IPS-18a (cell line): ENCODE measurements at regions not wholly inside any gene's neighbourhood (a gene's known extent, or its start where the extent isn't known, plus 50 kb on each side); places are given as distances from the start of the nearest gene placed in this dataset.

ENCODE experiments used
- H3K27ac ChIP-seq: one replicate; pipeline ENCODE4 v1.5.1; 2013; ENCODE audit warnings: low read length
- H3K27me3 ChIP-seq: one replicate; pipeline ENCODE4 v1.6.1; 2013; ENCODE audit warnings: mild to moderate bottlenecking, low read length; ENCODE audit not compliant: control insufficient read depth, insufficient read depth
- H3K36me3 ChIP-seq: one replicate; pipeline ENCODE4 v1.6.1; 2013; ENCODE audit warnings: low read depth, low read length; ENCODE audit not compliant: control insufficient read depth
- H3K4me1 ChIP-seq: one replicate; pipeline ENCODE4 v1.6.1; 2013; ENCODE audit warnings: low read depth, low read length; ENCODE audit not compliant: control insufficient read depth
- H3K4me3 ChIP-seq: one replicate; pipeline ENCODE4 v1.5.1; 2013; ENCODE audit warnings: low read length
- H3K9ac ChIP-seq: one replicate; pipeline ENCODE4 v1.6.1; 2013; ENCODE audit warnings: mild to moderate bottlenecking, low read length, moderate library complexity
- H3K9me3 ChIP-seq: one replicate; pipeline ENCODE4 v1.6.1; 2013; ENCODE audit warnings: low read depth, low read length; ENCODE audit not compliant: control insufficient read depth

GRCh38 chr18:30386624-30387023 is 655.9 kb downstream of the DSC3 start:
- Histone ChIP-seq H3K4me3 (no peak overlapping the region), H3K9ac (no peak overlapping the region), H3K27ac (no peak overlapping the region), H3K4me1 (peaks cover 7% of the 10 kb centered on the region), H3K36me3 (no peaks in the 10 kb centered on the region), H3K27me3 (no peaks in the 10 kb centered on the region), H3K9me3 (no peaks in the 10 kb centered on the region)

- H3K9ac ChIP-seq: no peak overlapping the region
- H3K9me3 ChIP-seq: no peaks in the 10 kb centered on the region
- no peaks in the 10 kb centered on the region for H3K27me3 ChIP-seq
- H3K36me3 ChIP-seq: no peaks in the 10 kb centered on the region
- H3K4me1 ChIP-seq: peaks cover 7% of the 10 kb centered on the region
- no peak overlapping the region for H3K27ac ChIP-seq
- H3K4me3 ChIP-seq: no peak overlapping the region
These were observed 656.9 kb downstream of the DSC3 start for GRCh38 chr18:30385684-30386083.

GRCh38 chr18:30381826-30382225 is 660.7 kb downstream of the DSC3 start:
- Histone ChIP-seq H3K9me3 (no peaks in the 10 kb centered on the region), H3K4me3 (no peak overlapping the region), H3K36me3 (no peaks in the 10 kb centered on the region), H3K9ac (no peak overlapping the region), H3K27ac (no peak overlapping the region), H3K27me3 (no peaks in the 10 kb centered on the region), H3K4me1 (no peaks in the 10 kb centered on the region)

GRCh38 chr18:30378097-30378496 is 664.4 kb downstream of the DSC3 start:
- peaks cover 3% of the 10 kb centered on the region for H3K4me1 ChIP-seq
- H3K27ac ChIP-seq: no peak overlapping the region
- H3K4me3 ChIP-seq: no peak overlapping the region
- no peaks in the 10 kb centered on the region for H3K9me3 ChIP-seq
- no peaks in the 10 kb centered on the region for H3K36me3 ChIP-seq
- no peaks in the 10 kb centered on the region for H3K27me3 ChIP-seq
- H3K9ac ChIP-seq: no peak overlapping the region

- no peaks in the 10 kb centered on the region for H3K27me3 ChIP-seq
These were observed 666.0 kb downstream of the DSC3 start for GRCh38 chr18:30376515-30376914.

GRCh38 chr18:30361864-30362540 is 680.5 kb downstream of the DSC3 start:
- H3K9ac ChIP-seq: no peak overlapping the region
- no peak overlapping the region for H3K4me3 ChIP-seq
- H3K27me3 ChIP-seq: no peaks in the 10 kb centered on the region
- no peaks in the 10 kb centered on the region for H3K36me3 ChIP-seq
- H3K27ac ChIP-seq: no peak overlapping the region
- H3K9me3 ChIP-seq: no peaks in the 10 kb centered on the region
- H3K4me1 ChIP-seq: no peaks in the 10 kb centered on the region

More at GRCh38 chr18:30376515-30376914, 666.0 kb downstream of the DSC3 start:
- no peaks in the 10 kb centered on the region for H3K36me3 ChIP-seq
- no peak overlapping the region for H3K9ac ChIP-seq
- H3K4me3 ChIP-seq: no peak overlapping the region
- H3K4me1 ChIP-seq: peaks cover 3% of the 10 kb centered on the region
- H3K27ac ChIP-seq: no peak overlapping the region
- no peaks in the 10 kb centered on the region for H3K9me3 ChIP-seq

GRCh38 chr18:30359521-30359920 is 683.0 kb downstream of the DSC3 start:
- no peak overlapping the region for H3K4me3 ChIP-seq
- no peak overlapping the region for H3K27ac ChIP-seq
- no peaks in the 10 kb centered on the region for H3K9me3 ChIP-seq
- H3K36me3 ChIP-seq: no peaks in the 10 kb centered on the region
- no peaks in the 10 kb centered on the region for H3K27me3 ChIP-seq
- H3K9ac ChIP-seq: no peak overlapping the region
- H3K4me1 ChIP-seq: no peaks in the 10 kb centered on the region

- no peak overlapping the region for H3K9ac ChIP-seq
- H3K27ac ChIP-seq: no peak overlapping the region
- no peaks in the 10 kb centered on the region for H3K36me3 ChIP-seq
- no peak overlapping the region for H3K4me3 ChIP-seq
- H3K27me3 ChIP-seq: no peaks in the 10 kb centered on the region
- no peaks in the 10 kb centered on the region for H3K4me1 ChIP-seq
- H3K9me3 ChIP-seq: no peaks in the 10 kb centered on the region
These were observed 684.0 kb downstream of the DSC3 start for GRCh38 chr18:30358555-30358954.

- H3K4me1 ChIP-seq: no peaks in the 10 kb centered on the region
- H3K27me3 ChIP-seq: no peaks in the 10 kb centered on the region
- H3K9ac ChIP-seq: no peak overlapping the region
- peaks cover 5% of the 10 kb centered on the region for H3K9me3 ChIP-seq
- H3K27ac ChIP-seq: no peak overlapping the region
- no peaks in the 10 kb centered on the region for H3K36me3 ChIP-seq
- no peak overlapping the region for H3K4me3 ChIP-seq
These were observed 689.9 kb downstream of the DSC3 start for GRCh38 chr18:30352551-30353168.

- no peaks in the 10 kb centered on the region for H3K27me3 ChIP-seq
- H3K4me3 ChIP-seq: no peak overlapping the region
- H3K4me1 ChIP-seq: no peaks in the 10 kb centered on the region
- no peak overlapping the region for H3K9ac ChIP-seq
- H3K36me3 ChIP-seq: no peaks in the 10 kb centered on the region
- H3K27ac ChIP-seq: no peak overlapping the region
- H3K9me3 ChIP-seq: peaks cover 10% of the 10 kb centered on the region
These were observed 692.3 kb downstream of the DSC3 start for GRCh38 chr18:30350263-30350662.

- peaks cover 4% of the 10 kb centered on the region for H3K4me1 ChIP-seq
- peaks cover 10% of the 10 kb centered on the region for H3K9me3 ChIP-seq
- H3K36me3 ChIP-seq: no peaks in the 10 kb centered on the region
- H3K27me3 ChIP-seq: no peaks in the 10 kb centered on the region
- H3K9ac ChIP-seq: no peak overlapping the region
- H3K27ac ChIP-seq: no peak overlapping the region
- no peak overlapping the region for H3K4me3 ChIP-seq
These were observed 699.5 kb downstream of the DSC3 start for GRCh38 chr18:30343090-30343489.

GRCh38 chr18:30342675-30343074 is 699.9 kb downstream of the DSC3 start:
- H3K4me1 ChIP-seq: peaks cover 4% of the 10 kb centered on the region
- H3K9me3 ChIP-seq: peaks cover 5% of the 10 kb centered on the region
- H3K4me3 ChIP-seq: no peak overlapping the region
- no peak overlapping the region for H3K27ac ChIP-seq
- no peaks in the 10 kb centered on the region for H3K27me3 ChIP-seq
- no peak overlapping the region for H3K9ac ChIP-seq
- no peaks in the 10 kb centered on the region for H3K36me3 ChIP-seq
